Chondrocyte (in vitro differentiated cells): ENCODE measurements at regions not wholly inside any gene's neighbourhood (a gene's known extent, or its start where the extent isn't known, plus 50 kb on each side); places are given as distances from the start of the nearest gene placed in this dataset.

Experiments
- DNase-seq: peaks from one replicate; pipeline ENCODE4 v3.0.0; 2021; ENCODE audit warnings: mixed read lengths, low spot score
- H3K27ac Mint-ChIP-seq: one replicate; pipeline ENCODE4 v1.8.0; 2021; ENCODE audit warnings: mild to moderate bottlenecking, moderate library complexity, mixed read lengths; ENCODE audit not compliant: unreplicated experiment
- H3K27me3 Mint-ChIP-seq: 2 replicates; pipeline ENCODE4 v1.8.0; 2021; ENCODE audit warnings: low read depth, mixed read lengths
- H3K36me3 Mint-ChIP-seq: 2 replicates; pipeline ENCODE4 v1.8.0; 2021; ENCODE audit warnings: low read depth, mixed read lengths
- H3K4me1 Mint-ChIP-seq: 2 replicates; pipeline ENCODE4 v1.8.0; 2021; ENCODE audit warnings: low read depth, mild to moderate bottlenecking, mixed read lengths
- H3K4me3 Mint-ChIP-seq: one replicate; pipeline ENCODE4 v1.8.0; 2021; ENCODE audit warnings: mild to moderate bottlenecking, moderate library complexity, mixed read lengths; ENCODE audit not compliant: unreplicated experiment
- H3K9me3 Mint-ChIP-seq: 2 replicates; pipeline ENCODE4 v1.8.0; 2021; ENCODE audit warnings: low read depth, mixed read lengths
- TF ChIP-seq, protein P1 (sequence below): fragments of 200-600 bp; sonication (generic); IDR thresholded peaks from 2 replicates; pipeline ENCODE4 v1.5.0; 2021; ENCODE audit warnings: antibody characterized with exemption, mild to moderate bottlenecking, moderate library complexity

DNA sequence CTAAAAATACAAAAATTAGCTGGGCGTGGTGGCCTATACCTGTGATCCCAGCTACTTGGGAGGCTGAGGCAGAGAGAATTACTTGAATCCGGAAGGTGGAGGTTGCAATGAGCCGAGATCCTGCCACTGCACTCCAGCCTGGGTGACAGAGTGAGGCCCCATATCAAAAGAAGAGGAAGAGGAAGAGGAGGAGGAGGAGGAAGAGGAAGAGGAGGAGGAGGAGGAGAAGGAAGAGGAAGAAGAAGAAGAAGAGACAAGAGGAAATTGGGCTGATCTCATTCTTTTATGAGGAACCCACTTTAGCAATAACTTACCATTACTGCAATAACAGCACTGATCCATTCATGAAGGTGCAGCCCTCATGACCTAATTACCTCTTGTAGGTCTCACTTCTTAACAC is 138.9 kb upstream of the GIMD1 start:
- H3K9me3 Mint-ChIP-seq: no peaks in the 10 kb centered on the region
- H3K27me3 Mint-ChIP-seq: peaks cover 11% of the 10 kb centered on the region
- no peak for DNase-seq
- TF ChIP-seq, protein P1, sequence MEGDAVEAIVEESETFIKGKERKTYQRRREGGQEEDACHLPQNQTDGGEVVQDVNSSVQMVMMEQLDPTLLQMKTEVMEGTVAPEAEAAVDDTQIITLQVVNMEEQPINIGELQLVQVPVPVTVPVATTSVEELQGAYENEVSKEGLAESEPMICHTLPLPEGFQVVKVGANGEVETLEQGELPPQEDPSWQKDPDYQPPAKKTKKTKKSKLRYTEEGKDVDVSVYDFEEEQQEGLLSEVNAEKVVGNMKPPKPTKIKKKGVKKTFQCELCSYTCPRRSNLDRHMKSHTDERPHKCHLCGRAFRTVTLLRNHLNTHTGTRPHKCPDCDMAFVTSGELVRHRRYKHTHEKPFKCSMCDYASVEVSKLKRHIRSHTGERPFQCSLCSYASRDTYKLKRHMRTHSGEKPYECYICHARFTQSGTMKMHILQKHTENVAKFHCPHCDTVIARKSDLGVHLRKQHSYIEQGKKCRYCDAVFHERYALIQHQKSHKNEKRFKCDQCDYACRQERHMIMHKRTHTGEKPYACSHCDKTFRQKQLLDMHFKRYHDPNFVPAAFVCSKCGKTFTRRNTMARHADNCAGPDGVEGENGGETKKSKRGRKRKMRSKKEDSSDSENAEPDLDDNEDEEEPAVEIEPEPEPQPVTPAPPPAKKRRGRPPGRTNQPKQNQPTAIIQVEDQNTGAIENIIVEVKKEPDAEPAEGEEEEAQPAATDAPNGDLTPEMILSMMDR: no peak
- H3K36me3 Mint-ChIP-seq: no peaks in the 10 kb centered on the region
- H3K4me3 Mint-ChIP-seq: no peak overlapping the region
- H3K4me1 Mint-ChIP-seq: no peaks in the 10 kb centered on the region
- no peak overlapping the region for H3K27ac Mint-ChIP-seq

DNA sequence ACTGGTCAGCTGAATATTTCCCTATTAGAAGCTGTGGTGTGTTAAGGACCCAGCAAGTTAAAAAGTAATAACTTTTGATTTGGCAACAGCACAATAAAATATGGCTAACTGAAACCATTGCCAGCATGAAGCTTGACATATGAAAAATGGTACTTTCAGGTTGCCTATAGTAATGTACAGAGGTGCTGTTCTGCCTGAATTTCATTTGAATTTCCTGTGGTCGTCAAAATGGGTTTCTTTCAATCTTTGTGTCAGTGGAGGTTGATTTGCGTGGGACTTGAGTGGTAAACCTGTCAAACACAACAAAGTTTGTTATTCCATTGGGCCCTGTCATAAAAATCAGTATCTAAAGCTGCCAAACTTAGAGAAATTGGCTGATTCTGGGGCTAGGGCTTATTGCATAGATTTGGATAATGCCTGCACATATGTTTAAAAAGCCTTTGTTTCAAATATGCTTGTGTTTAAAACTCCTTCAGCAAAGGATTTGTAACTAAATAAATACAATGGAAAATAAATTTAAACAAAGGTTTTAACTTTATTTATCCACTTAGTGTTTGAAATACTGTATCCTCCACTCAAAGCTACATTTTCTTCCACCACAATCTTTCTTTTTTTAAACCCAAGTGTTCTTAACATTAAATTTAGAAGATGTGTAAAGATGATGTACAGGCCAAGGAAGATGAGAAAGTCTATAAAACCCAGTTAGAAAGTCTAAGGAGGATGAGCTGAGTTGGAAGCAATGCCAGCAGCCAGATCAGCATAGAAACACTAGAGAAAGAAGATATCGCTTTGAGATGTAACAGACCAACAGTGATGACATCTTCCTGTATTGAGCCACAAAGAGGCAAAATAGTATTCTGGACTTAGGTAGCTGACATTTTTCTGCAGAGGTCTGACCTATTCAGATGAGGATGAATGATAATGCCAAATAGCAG is 134.8 kb upstream of the GIMD1 start:
- H3K9me3 Mint-ChIP-seq: no peaks in the 10 kb centered on the region
- no peak overlapping the region for H3K4me3 Mint-ChIP-seq
- no peak overlapping the region for H3K27ac Mint-ChIP-seq
- H3K4me1 Mint-ChIP-seq: peaks cover 5% of the 10 kb centered on the region
- DNase-seq: no peak
- no peaks in the 10 kb centered on the region for H3K36me3 Mint-ChIP-seq
- peaks cover 16% of the 10 kb centered on the region for H3K27me3 Mint-ChIP-seq
- TF ChIP-seq, protein P1: no peak

DNA sequence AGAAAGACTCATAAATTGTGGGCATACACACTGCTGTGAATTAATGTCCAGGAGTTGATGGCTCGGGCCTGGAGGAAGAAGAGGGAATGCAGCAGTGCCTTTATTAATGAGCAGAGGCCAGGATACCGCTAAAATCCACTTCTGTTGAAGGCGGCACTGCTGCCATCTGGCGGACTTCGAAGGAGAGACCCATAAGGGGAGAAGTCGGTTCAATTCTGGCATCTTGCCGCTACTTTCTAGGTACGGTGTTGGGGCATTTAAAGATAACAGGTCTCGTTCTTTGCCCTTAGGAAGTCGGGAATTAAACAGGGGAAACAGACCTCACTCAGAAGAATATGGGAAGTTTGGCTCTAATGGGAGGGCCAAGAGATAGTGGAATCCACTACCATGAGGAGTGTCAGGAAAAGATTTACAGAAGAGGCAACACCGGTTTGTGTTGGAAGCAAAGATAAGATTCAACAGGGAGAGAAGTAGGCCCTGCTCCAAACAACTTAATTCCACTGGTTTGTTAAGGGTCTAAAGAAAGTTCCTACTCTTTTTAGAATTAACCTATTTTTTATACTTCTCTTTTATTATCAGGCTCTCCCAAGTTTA is 133.6 kb upstream of the GIMD1 start:
- H3K9me3 Mint-ChIP-seq: no peaks in the 10 kb centered on the region
- H3K36me3 Mint-ChIP-seq: no peaks in the 10 kb centered on the region
- peaks cover 13% of the 10 kb centered on the region for H3K27me3 Mint-ChIP-seq
- DNase-seq: no peak
- no peak overlapping the region for H3K27ac Mint-ChIP-seq
- no peak overlapping the region for H3K4me3 Mint-ChIP-seq
- TF ChIP-seq, protein P1: peak; percentile 90
- peaks cover 5% of the 10 kb centered on the region for H3K4me1 Mint-ChIP-seq

DNA sequence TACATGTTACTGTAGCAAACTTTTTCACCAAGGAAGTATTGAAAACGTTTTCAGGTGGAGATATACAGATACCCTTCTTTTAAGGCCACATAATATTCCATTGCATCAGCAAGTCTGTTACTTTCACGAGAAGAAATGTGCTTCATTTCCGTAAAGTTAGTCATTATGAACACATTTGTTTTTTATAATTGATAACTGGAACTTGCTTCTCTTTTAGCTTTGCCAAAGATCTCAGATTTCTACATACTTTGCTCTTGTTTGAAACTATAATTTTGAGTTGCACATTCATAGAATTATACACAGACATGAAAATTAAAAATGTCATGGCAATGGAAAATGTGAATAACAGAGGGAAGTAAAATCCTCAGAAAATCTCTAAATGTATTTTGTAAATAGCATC is 128.7 kb upstream of the GIMD1 start:
- H3K4me3 Mint-ChIP-seq: no peak overlapping the region
- no peaks in the 10 kb centered on the region for H3K36me3 Mint-ChIP-seq
- TF ChIP-seq, protein P1: no peak
- H3K27me3 Mint-ChIP-seq: peaks cover 7% of the 10 kb centered on the region
- no peak overlapping the region for H3K27ac Mint-ChIP-seq
- H3K9me3 Mint-ChIP-seq: peaks cover 2% of the 10 kb centered on the region
- H3K4me1 Mint-ChIP-seq: peaks cover 7% of the 10 kb centered on the region
- DNase-seq: no peak

DNA sequence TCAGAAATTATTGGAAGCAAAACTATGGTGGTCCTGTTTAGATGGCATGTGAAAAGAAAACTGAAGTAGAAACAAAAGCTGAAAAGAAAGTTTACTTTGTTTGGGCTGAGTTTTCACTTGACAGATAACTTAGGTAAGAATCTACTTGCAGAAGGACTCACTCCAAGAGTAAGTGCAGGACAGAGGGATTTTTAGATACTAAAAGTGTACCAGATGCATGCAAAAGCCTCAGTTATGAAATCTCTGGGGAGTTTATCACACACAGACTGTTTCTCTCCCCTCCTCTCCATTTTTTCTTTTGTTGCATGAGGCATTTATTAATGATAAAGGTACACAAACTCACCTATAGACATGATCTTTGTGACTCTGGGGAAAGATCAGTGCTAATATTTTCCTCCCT is 127.5 kb upstream of the GIMD1 start:
- peaks cover 2% of the 10 kb centered on the region for H3K9me3 Mint-ChIP-seq
- no peaks in the 10 kb centered on the region for H3K36me3 Mint-ChIP-seq
- H3K27me3 Mint-ChIP-seq: peaks cover 4% of the 10 kb centered on the region
- no peak overlapping the region for H3K4me3 Mint-ChIP-seq
- peaks cover 2% of the 10 kb centered on the region for H3K4me1 Mint-ChIP-seq
- DNase-seq: no peak
- H3K27ac Mint-ChIP-seq: no peak overlapping the region
- TF ChIP-seq, protein P1: no peak
